ENCODE measurements at regions not wholly inside any gene's neighbourhood (a gene's known extent, or its start where the extent isn't known, plus 50 kb on each side); places are given as distances from the start of the nearest gene placed in this dataset.

DNA sequence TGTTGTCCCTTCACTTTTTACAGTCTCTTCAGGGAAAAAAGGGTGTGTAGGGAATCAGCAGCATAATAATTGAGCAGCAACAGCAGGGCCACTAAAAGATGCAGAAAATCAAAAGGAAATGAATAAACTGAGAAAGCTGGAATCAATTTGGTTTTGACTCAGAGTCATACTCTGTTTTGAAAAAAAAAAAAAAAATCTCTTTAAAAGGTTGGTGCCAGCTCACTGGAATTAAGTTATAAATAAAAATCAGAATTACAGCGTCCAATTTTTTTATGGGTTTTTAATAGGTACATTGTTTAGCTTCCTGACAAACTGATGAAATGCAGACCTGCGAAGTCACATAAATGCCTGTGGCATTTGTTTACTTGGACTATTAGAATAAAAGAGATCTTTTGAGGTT, 231.9 kb downstream of the COG6 start:
- no peak overlapping the region for H3K4me3 ChIP-seq
- intact Hi-C loops (cut with DNase I; ENCODE audit: low total_unique reads): no loop called here
- TF ChIP-seq, protein P1, sequence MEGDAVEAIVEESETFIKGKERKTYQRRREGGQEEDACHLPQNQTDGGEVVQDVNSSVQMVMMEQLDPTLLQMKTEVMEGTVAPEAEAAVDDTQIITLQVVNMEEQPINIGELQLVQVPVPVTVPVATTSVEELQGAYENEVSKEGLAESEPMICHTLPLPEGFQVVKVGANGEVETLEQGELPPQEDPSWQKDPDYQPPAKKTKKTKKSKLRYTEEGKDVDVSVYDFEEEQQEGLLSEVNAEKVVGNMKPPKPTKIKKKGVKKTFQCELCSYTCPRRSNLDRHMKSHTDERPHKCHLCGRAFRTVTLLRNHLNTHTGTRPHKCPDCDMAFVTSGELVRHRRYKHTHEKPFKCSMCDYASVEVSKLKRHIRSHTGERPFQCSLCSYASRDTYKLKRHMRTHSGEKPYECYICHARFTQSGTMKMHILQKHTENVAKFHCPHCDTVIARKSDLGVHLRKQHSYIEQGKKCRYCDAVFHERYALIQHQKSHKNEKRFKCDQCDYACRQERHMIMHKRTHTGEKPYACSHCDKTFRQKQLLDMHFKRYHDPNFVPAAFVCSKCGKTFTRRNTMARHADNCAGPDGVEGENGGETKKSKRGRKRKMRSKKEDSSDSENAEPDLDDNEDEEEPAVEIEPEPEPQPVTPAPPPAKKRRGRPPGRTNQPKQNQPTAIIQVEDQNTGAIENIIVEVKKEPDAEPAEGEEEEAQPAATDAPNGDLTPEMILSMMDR (IDR thresholded peaks at IDR 0.05): no peak
- TF ChIP-seq POLR2A (IDR thresholded peaks at IDR 0.05): no peak
- DNase-seq: no peak
- 82 to 83% methylated on average over 2 of the region's 2 CpGs for WGBS, 2 donors
- no peaks in the 10 kb centered on the region for H3K9me3 ChIP-seq
- H3K27me3 ChIP-seq: no peaks in the 10 kb centered on the region
- H3K36me3 ChIP-seq (ENCODE audit: low read depth, missing control alignments): no peaks in the 10 kb centered on the region
- H3K4me1 ChIP-seq: no peaks in the 10 kb centered on the region
- H3K27ac ChIP-seq: no peak overlapping the region

DNA sequence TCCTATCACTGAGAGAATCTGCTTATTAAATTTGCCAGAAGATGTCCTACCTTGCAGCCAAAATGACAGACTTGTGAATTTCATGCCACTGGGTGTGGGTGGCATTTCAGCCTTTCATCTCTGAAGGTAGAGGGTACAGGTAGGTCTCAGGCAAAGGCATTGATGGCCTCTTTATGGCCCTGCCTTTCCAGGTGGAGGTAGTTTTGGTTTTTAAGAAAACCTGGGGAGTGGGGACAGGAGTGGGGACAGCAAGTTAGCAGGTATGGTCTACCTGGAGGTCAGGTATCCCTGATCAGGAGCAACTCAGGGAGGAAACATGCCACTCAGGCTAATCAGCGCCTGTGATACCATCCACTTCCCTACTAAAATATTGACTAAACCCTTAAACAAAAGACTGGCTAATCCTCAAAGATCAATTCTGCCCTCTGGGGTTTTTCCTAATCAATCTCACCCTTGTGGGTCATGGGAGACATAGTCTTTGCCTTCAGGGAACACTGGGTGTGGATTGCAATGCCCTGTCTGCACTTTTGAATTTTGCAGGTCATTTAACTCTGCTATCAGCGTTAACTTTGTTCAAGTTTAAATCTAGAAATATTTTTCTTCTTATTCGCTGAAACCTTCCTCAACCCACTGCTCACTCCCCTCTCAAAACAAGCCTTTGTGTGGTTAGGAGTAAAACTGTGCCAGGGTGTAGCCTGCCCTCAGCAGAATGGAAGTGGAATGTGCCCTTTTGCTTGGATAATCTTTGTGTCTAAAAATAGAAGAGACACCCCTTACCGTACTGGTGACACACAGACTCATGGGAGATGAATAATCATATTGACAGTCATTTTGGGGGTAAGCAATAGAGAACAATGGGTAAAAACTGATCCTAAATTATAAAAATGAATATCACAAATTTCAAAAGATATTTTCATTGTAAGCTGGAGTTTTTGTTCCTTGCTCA, 233.7 kb downstream of the COG6 start:
- no peak for DNase-seq
- no peak overlapping the region for H3K4me3 ChIP-seq
- 75 to 80% methylated on average over 4 of the region's 4 CpGs for WGBS, 2 donors
- H3K4me1 ChIP-seq: no peaks in the 10 kb centered on the region
- H3K27me3 ChIP-seq: no peaks in the 10 kb centered on the region
- intact Hi-C loops (cut with DNase I; ENCODE audit: low total_unique reads): no loop called here
- no peak overlapping the region for H3K27ac ChIP-seq
- TF ChIP-seq, protein P1 (IDR thresholded peaks at IDR 0.05): no peak
- no peak for TF ChIP-seq POLR2A (IDR thresholded peaks at IDR 0.05)
- H3K9me3 ChIP-seq: no peaks in the 10 kb centered on the region
- no peaks in the 10 kb centered on the region for H3K36me3 ChIP-seq (ENCODE audit: low read depth, missing control alignments)

DNA sequence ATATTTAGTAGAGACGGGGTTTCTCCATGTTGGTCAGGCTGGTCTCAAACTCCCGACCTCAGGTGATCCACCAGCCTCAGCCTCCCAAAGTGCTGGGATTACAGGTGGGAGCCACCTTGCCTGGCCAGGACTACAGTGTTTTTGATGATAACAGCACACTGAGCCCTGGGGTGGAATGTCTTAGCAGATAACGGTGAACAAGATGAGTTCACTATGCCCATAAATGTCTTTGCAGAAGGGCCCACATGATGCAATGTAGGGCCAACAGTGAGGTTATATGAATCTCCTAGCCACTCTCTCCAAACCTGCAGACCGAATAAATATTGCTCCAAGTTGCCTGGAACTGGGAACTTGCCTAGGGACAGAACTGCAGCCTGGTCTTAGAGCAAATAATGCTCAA, 235.1 kb downstream of the COG6 start:
- intact Hi-C loops (cut with DNase I; ENCODE audit: low total_unique reads): no loop called here

DNA sequence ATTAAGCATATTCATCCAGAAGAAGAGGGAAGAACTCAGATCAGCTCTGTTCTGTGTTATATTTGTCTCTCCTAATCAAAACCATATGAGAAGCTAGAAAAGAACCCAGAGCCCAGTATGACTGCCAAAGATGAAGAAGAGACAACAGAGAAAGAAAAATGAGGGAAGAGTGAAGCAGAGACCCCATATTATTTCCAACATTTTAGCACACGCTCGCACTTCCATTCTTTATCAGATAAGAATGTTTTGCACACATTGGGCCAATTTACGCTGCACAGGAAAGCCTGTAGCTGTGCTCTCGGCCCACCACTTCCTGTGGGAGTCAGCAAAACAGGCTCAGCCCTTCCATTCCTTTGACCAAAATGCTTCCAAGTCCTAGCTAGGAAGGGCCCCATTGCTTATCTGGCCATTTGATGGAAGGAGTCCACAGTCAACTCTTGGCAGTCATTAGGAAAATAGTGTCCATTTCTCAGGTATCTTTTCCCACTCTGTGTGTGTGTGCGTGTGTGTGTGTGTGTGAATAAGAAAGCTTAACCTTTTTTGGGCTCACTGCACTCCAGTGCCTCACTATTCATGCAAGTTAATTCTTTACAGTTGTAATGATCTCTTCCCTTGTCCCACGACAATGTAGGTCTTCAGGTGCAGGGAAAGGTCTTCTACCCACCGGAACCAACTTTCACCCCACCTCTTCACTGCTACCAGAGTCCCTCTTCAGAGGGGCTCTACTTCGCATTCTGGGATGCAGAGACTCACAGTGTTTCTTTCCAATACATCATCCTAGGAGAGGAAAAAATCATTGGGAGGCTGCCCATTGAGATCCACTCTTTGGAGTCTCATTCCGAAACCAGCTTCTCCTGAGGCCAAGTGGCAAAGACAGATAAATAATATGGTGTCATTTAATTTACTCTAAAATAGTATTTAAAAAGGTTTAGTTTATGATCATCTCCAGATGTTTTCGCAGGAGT, 237.5 kb downstream of the COG6 start:
- H3K27me3 ChIP-seq: no peaks in the 10 kb centered on the region
- DNase-seq: peak; percentile 14
- no peaks in the 10 kb centered on the region for H3K4me1 ChIP-seq
- no peaks in the 10 kb centered on the region for H3K36me3 ChIP-seq (ENCODE audit: low read depth, missing control alignments)
- H3K4me3 ChIP-seq: no peak overlapping the region
- 59 to 70% methylated on average over 10 of the region's 10 CpGs for WGBS, 2 donors
- no peaks in the 10 kb centered on the region for H3K9me3 ChIP-seq
- H3K27ac ChIP-seq: peak overlapping the region in 1 of 2 donors; percentile 22
- TF ChIP-seq, protein P1 (IDR thresholded peaks at IDR 0.05): no peak
- TF ChIP-seq POLR2A (IDR thresholded peaks at IDR 0.05): no peak
- intact Hi-C loops (cut with DNase I; ENCODE audit: low total_unique reads): no loop called here

More for the DNA sequence above, 235.1 kb downstream of the COG6 start:
- no peak for DNase-seq
- Histone ChIP-seq H3K4me1 (no peaks in the 10 kb centered on the region), H3K27ac (no peak overlapping the region), H3K27me3 (no peaks in the 10 kb centered on the region), H3K9me3 (no peaks in the 10 kb centered on the region), H3K36me3 (ENCODE audit: low read depth, missing control alignments) (no peaks in the 10 kb centered on the region), H3K4me3 (no peak overlapping the region)
- 78 to 98% methylated on average over 3 to 4 of the region's 4 CpGs for WGBS, 2 donors
- no peak for TF ChIP-seq POLR2A (IDR thresholded peaks at IDR 0.05)
- TF ChIP-seq, protein P1 (IDR thresholded peaks at IDR 0.05): no peak
